GM19372 (cell line): ENCODE measurements at regions not wholly inside any gene's neighbourhood (a gene's known extent, or its start where the extent isn't known, plus 50 kb on each side); places are given as distances from the start of the nearest gene placed in this dataset.
"Not testable (repeated sequence)": the region's sequence is repeated elsewhere in the genome, so short reads cannot be mapped to it uniquely, and the experiment has no call there.

Source experiments
- ATAC-seq: cut with Tn5 transposase; IDR thresholded peaks from one replicate; pipeline ENCODE4 v1.9.1; 2021; ENCODE audit warnings: mild to moderate bottlenecking, low read depth, moderate library complexity; ENCODE audit not compliant: unreplicated experiment

DNA sequence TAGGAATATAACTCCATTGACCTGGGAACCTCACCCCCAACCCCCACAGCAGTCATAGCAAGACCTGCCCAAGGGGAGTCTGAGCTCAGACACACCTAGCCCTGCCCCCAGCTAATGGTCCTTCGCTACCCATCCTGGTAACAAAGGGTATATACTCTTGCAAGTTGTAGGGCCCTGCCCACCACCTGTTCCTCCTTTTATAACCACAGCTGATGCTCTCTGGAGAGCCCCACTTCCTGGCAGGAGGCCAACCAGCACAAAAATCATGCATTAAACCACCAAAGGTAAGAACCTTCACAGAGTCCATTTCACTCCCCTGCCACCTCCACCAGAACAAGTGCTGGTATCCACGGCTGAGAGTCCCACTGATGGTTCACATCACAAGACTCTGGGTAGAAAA is 1195.3 kb upstream of the SEMA6A start:
- ATAC-seq = no peak

DNA sequence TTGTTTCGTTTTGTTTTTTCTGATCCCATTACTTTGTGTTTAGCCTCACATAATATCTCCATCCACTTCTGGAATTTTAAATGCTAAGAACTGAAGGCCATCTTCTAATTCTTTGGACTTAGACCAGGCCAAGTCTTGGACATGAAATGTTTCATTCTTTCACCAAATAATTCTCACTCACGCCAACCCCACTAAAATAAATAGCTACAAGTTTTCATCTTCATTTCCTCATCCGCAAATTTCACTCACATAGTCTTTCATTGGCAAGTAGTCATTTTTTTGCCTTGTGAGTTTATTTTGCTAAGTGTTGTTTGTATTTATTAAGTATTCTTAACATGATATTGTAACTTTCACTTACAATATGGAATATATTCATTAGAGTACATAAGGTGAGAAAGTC is 1188.6 kb upstream of the SEMA6A start:
- ATAC-seq = no peak

DNA sequence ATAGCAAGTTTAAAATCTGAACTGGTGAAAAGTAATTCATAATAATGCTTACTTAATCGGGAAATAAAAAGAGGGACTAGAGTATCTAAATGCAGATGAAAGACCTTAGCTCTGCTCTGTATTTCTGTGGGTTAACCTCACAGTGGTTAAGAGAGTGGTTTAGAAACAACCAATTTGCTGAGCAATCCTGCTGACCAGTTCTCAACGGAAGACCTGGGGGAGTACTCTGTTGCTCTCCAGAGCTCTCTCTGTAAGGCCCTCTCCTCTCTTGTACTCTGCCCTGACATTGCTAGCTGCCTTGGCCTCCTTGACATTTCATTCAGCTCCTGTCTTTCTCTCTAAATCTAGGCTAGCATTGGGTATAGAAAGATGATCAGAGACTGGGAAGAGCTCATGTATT is 1186.6 kb upstream of the SEMA6A start:
- no peak for ATAC-seq

DNA sequence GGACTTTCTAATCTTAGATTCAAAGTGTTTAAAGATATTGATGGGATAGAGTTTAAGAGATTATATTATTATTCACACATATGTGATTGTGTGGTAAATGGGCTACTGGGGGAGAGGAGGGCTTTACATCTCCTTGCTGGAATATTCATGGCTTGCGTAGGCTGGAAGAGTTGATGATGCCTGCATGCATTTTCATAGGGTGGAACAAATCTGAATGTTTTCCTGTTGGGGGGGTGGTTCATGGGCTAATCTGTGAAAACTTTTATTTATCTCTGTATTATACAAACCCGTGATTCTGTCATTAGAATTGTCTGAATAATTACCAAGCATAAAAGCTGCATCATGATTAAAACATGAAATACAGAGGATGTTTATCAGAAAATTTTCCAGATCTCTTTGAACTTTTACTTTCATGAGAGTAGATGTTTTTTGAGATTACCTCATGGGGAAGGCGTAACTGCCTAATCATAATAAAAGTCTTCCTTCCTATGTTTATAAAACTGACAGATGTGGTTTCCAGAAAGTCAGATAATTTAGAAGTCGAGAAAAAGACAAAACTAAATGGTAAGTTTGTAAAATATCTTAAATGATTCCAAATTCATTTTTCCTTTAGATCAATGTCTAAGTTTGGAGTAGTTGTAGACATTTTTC is 1185.4 kb upstream of the SEMA6A start:
- no peak for ATAC-seq

DNA sequence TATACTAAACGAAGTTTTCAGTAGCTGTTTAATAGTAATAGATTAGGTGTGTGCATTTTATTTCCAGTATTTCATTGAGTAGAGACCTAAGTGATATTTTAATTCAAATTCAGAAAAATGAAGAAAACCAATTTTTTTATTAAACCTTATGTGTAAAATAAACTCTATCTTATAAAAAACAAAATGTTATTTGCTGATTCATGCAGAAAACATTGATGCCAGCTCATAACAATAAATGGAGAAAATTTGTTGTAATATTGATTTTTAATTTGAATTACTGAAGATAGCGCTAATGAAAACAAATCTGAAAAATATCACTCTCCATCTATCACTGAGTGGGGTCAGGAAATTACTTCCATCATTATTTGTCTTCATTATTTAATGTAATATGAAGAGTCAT is 1177.8 kb upstream of the SEMA6A start:
- no peak for ATAC-seq

DNA sequence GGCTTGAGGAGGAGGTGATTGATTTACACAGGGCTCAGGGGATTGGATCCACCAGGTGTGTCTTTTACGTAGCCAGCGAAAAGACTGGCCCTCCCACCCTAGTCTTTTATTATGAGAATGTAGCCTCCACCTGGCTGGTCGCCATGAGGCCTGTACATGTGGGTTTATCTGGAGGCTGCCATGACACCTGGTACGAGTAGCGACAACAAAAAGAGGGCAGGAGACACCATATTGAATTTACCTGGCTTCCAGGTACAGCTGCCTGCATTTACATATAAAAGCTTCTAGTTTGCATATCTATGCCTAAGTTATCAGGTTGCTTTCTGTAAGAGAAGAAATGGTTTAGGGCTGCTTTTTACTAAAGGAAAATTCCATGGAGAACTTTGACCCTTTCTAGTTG is 1173.7 kb upstream of the SEMA6A start:
- ATAC-seq = no peak

DNA sequence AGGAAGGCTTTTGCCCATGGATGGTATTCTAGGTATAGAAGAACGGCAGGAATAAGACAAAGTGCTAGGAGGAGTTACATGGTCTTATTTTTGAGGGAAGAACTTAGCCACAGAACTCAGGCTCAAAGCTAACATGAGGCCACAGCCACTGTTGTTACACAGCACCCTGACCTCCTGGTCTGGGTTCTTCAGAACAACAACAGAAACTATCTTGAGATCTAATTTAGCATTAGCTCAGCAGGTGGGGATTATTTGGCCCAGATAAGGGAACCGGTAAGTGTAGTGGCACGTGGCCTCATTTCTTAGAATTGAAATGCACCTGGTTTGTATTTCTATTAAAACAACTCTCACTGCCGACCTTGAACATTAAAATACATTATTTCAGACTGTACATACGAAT is 1168.7 kb upstream of the SEMA6A start:
- no peak for ATAC-seq

DNA sequence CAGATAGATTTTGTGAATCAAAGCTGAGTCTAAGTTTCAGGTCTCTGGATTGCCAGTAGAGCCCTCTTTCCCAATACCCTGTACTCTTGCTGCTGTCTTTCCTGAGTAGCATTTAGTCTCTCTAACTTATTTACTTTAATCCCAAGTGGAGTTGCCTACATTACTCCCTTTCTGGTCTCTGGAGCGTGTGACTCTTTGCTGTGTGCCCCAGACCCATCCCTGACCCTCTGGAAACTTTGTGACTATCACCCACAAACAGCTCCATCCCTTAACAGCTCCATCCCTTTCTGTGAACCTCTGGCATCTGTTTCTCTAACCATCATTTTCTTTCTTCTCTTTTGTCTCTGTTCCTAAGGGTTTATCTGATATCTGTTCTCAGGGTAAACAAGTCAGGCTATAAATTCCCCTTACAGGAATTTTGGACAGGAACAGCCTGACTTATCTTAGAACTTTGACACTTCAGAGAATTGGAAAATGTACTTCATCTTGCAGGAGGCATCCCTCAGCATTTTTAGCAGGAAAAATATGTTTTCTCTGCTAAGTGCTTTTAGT is 1167.1 kb upstream of the SEMA6A start:
- no peak for ATAC-seq

DNA sequence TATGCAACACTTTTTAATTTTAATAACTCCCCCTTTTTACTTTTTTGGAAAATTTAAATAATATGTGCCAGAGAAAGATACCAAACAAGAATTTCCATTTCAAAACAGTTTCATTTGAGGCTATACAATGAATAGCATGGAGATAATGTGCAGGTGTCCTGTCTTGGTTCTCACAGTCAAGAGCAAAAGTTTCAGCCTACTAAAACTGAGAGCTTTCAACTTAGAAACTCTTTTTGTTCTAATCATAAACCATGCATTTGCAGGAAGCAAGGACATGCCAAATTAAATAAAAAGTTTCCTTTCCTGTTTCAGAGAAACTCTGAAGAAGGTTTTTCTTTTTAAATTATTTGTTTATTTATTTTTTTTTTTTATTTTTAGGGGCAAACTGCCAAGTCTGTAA is 1165.6 kb upstream of the SEMA6A start:
- no peak for ATAC-seq

DNA sequence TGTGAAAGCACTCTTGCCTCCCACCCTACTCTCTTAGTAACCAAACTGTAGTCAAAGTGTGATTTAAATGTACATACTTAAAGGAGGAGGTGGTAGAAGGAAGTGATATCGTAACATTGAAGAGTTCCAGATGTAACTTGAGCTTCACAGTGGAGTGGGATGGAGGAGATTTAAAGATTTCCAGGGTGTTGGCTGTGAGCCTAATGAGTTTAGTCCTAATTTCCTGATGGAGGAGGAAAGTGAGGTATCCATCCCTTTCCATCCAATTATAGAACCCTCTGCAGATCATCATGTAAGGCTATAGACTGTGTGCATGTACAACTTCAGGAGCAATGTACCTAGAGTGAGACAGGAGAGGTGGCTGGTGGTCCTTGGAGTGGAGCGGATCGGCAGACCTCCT is 1163.9 kb upstream of the SEMA6A start:
- ATAC-seq = no peak

DNA sequence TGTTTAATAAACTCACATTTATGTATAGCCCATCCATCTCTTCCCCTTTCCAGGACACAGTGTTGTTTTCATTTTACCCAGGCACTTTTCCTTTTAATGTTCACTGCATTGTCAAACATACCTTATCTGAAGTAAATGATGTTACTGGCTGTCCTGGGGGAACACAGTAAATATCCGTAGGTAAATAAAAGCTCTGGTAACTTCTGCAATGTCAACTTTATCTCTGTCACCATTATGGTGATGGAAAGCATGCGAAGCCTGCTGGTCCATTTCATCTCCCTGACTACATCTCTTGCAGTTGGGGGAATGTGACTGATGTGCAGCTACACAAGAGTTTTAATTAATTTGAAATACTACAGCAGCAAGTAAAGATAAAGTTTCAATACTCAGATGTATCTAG is 1162.1 kb upstream of the SEMA6A start:
- ATAC-seq = no peak

DNA sequence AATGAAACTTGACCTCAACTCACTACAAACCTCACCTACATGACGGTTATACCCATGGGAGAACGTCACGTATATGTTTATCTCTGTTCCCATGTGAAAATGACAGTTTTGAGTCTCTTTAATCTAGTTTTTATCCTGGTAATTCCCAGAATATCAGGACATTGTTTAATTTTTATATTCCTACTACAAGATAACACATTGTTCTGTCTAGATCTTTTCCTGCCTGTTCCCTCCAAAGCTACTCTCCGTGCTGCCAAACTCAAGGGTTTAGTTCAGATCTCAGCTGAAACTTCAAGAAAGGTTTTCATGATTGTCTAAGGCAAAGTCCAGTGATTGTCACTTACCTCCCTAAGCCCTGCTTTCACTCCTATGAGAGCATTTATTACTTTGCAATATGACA is 1159.4 kb upstream of the SEMA6A start:
- ATAC-seq = no peak

DNA sequence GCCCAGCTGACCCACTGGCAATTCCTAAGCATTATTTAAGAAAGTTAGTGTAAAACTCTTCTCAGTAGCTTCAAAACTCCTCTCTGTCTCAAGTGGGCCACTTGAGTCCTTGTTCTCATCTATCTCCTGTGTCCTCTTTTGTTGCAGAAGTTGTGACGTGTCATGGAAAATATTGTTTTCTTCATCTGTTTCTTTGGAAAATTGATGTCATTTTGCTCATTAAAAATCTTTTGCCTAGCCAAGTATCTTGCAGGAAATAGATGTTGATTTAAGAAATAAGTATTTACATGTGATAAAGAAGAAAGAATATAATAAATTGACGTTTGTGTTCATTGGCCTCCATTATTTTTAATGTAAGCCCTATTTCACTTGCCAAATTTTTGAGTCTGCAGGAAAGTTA is 1158.4 kb upstream of the SEMA6A start:
- ATAC-seq = no peak

DNA sequence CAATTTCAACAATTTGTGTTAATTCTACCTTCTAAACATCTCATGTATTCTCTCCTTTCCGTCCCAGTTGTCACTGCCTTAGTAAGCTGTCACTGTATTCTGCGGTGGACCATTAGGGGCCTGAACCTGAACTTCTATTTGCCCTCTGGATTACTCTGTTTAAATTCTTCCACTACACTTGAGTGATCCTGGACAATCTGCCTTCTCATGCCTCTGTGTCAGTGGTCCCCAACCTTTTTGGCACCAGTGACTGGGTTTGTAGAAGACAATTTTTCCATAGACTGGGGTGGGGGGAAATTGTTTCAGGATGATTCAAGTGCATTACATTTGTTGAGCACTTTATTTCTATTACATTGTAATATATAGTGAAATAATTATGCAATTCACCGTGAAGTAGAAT is 1157.6 kb upstream of the SEMA6A start:
- no peak for ATAC-seq

DNA sequence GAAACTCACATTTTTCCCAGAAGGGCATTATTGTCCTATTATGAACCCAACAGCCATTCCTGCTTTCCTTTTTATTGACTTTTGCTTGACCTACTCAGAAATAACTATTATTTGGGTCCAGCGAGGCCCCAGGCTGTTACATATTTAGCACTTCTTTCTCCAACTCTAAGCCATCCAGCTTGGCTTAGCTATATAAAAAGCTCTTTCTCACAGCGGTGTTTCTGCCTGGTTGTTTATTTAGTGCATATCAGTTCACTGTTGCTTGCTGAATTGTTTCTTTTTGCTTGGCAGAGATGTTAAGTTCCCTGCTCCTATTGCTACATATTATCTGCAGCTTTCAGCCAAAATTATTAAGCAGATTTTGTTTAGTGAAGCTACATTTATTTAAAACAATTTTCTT is 1156.8 kb upstream of the SEMA6A start:
- no peak for ATAC-seq

DNA sequence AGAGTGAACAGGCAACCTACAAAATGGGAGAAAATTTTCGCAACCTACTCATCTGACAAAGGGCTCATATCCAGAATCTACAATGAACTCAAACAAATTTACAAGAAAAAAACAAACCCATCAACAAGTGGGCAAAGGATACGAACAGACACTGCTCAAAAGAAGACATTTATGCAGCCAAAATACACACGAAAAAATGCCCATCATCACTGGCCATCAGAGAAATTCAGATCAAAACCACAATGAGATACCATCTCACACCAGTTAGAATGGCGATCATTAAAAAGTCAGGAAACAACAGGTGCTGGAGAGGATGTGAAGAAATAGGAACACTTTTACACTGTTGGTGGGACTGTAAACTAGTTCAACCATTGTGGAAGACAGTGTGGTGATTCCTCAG is 1146.2 kb upstream of the SEMA6A start:
- not testable (repeated sequence) for ATAC-seq

DNA sequence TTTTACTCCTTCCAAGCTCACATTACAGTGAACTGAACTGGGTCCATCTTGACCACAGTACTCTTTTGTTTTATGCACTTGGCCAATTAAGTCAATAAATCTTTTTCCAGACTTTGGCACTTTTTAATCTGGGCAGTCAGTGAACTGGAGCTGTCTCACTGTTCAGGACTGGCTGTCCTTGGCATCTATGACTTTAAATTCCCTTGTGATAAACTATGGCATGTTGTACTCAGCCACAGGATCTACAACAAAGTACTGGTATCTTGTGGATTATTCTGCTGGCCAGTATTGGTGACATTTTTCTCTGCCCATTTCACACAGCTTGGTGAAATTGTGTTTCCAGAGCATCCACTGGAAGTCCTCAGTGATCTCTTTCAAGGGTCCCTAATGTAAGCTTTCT is 1144.8 kb upstream of the SEMA6A start:
- ATAC-seq = no peak

DNA sequence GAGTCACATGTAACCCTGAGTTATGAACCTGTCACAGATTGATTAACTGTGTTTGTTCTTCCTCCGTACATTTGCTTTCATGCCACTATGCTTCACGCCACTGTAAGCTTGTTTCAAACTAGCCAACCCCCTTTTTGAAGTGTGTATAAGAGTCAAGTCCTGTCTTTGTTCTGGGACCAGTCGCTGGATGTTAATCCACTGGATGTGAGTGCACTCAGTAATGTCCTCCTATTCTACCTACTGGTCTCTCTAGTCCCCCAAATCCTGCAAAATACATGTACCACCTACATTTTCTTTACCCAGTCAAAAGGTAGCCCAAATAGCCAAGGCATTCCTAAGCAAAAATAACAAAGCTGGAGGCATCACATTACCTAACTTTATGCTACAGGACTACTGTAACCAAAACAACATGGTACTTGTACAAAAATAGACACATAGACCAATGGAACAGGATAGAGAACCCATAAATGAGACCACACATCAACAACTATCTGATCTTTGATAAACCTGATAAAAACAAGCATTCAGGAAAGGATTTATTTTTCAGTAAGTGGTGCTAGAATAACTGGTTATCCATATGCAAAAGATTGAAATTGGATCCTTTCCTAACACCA is 1139.1 kb upstream of the SEMA6A start:
- no peak for ATAC-seq

DNA sequence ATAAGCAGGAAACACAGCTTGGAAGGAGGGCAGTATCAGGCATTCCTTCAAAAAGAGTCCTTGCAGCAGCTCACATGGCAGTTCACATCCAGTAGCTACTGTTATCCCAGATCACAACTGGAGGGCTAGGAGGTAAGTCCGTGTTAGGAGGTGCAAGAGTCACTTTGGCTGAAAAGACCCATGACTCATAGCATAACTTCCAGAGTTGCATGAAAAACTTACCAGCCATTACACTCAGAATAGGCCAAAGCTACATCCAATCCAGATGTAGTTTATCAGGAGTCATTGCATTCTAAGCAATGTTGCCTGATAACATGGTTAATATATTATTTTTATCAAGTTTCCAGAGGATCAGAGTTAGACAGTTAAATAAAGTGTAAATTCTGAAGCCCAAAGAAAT is 1126.4 kb upstream of the SEMA6A start:
- ATAC-seq = no peak

DNA sequence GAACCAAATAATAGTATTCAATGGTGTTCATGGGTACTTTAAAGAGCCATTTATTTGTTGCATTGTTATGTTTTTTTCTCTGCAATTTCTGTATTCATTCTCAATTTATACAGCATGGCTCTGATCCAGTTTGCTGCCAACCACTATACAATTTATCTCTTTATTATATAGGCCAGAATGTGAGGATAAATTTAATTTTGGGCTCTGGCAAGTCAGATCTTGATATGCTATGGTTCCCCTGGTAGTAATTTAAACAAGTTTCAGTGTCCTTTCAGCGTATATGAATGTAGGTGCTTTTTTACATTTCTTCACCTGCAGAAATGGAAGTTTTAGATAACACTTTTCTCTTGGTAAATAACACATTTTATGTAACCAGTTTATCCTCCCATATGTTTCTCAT is 1118.0 kb upstream of the SEMA6A start:
- no peak for ATAC-seq

DNA sequence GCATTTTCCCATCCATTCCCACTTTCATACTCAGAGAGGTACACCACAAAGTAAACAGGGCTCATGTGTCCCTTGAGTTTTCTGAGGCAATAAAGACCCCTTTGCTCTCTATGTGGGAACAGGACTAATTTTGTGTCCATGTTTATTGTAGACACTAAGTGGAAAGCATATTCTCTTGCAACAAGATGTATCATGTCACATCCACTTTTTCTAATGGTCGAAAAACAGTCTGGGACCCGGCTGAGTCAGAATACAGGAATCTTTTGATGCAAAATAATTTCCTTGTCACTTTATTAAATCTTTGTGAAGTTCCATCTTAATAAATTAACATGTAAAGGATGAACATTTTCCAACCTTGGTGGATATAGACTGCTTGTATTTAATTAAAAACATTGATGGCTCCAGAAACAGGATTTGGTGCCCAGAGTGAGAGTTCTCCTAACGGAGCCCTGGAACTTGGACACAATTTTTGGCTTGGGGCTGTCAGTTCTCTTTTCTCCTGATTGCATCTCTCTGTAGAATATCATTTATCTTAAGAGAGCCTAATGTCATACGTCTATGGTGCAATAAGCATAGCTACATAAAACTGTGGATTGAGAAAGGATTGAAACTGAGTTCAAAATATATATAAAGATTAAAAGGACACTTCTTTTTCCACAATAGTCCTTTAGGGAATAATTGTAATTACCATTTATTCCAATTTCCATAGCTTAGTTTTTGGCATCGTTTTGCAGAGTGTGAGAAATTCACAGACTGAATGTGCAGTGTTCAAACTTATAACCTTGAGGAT is 1116.7 kb upstream of the SEMA6A start:
- ATAC-seq = no peak

DNA sequence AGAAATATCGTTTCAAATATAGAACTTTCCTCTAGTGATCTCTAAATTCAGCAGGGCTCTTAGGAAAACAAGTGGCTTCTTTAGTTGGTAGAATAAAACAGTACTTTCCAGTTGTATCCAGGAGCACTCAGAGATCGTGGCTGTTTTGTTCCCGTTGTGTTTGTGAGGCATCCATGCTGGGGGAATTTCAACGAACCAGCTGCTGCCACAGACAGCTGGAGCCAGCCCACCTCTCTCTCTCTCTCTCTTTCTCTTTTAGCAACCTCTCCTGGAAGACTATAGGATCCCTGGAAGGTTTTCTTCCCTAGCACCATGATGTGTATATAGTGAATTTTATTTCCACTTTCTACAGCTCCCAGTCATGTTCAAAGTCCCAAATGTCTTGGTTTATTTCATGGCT is 1116.0 kb upstream of the SEMA6A start:
- ATAC-seq = no peak
